Brain pericyte (primary cell): ENCODE measurements at regions not wholly inside any gene's neighbourhood (a gene's known extent, or its start where the extent isn't known, plus 50 kb on each side); places are given as distances from the start of the nearest gene placed in this dataset.

ENCODE experiments used
- DNase-seq: peaks from one replicate; pipeline ENCODE4 v3.0.0-alpha.2; 2012; ENCODE audit warnings: low read depth, low spot score

GRCh38 chr13:79267560-79267959 is 138.5 kb downstream of the RBM26 start:
- no peak for DNase-seq

GRCh38 chr13:79258489-79258888 is 147.6 kb downstream of the RBM26 start:
- DNase-seq: no peak

GRCh38 chr13:79246578-79246949 is 159.5 kb downstream of the RBM26 start:
- no peak for DNase-seq

GRCh38 chr13:79245937-79246577 is 160.0 kb downstream of the RBM26 start:
- no peak for DNase-seq

GRCh38 chr13:79241697-79242096 is 164.4 kb downstream of the RBM26 start:
- DNase-seq: no peak

- DNase-seq: no peak
Observed at GRCh38 chr13:79237981-79238380, 168.1 kb downstream of the RBM26 start.

GRCh38 chr13:79231887-79232286 is 174.2 kb downstream of the RBM26 start:
- DNase-seq: no peak

GRCh38 chr13:79229761-79230160 is 176.3 kb downstream of the RBM26 start:
- DNase-seq: no peak

- DNase-seq: no peak
Observed at GRCh38 chr13:79228972-79229371, 177.1 kb downstream of the RBM26 start.

GRCh38 chr13:79227418-79227817 is 178.6 kb downstream of the RBM26 start:
- DNase-seq: no peak

GRCh38 chr13:79226938-79227337 is 179.1 kb downstream of the RBM26 start:
- no peak for DNase-seq

- no peak for DNase-seq
Observed at GRCh38 chr13:79226250-79226649, 179.8 kb downstream of the RBM26 start.

- DNase-seq: no peak
Observed at GRCh38 chr13:79225487-79226232, 180.4 kb downstream of the RBM26 start.

GRCh38 chr13:79222427-79223205 is 183.4 kb downstream of the RBM26 start:
- no peak for DNase-seq

- DNase-seq: no peak
Observed at GRCh38 chr13:79212064-79212619, 193.9 kb downstream of the RBM26 start.

- DNase-seq: no peak
Observed at GRCh38 chr13:79211377-79211776, 194.7 kb downstream of the RBM26 start.

GRCh38 chr13:79197933-79198332 is 208.1 kb downstream of the RBM26 start:
- DNase-seq: no peak

- DNase-seq: no peak
Observed at GRCh38 chr13:79196843-79197242, 209.2 kb downstream of the RBM26 start.

GRCh38 chr13:79196366-79196765 is 209.7 kb downstream of the RBM26 start:
- no peak for DNase-seq

GRCh38 chr13:79194727-79195126 is 211.3 kb downstream of the RBM26 start:
- DNase-seq: no peak

GRCh38 chr13:79194272-79194671 is 211.8 kb downstream of the RBM26 start:
- no peak for DNase-seq

- no peak for DNase-seq
Observed at GRCh38 chr13:79191501-79191900, 214.6 kb downstream of the RBM26 start.
